Uterus (tissue), 2 donors: ENCODE measurements at regions not wholly inside any gene's neighbourhood (a gene's known extent, or its start where the extent isn't known, plus 50 kb on each side); places are given as distances from the start of the nearest gene placed in this dataset.
"Not testable (repeated sequence)": the region's sequence is repeated elsewhere in the genome, so short reads cannot be mapped to it uniquely, and the experiment has no call there.

Source experiments
- POLR2A ChIP-seq, 2 donors: fragments of 450-650 bp; IDR thresholded peaks; one replicate each; pipeline ENCODE4 v1.6.1; 2016; ENCODE audit warnings: antibody characterized with exemption in 2 of 2, mild to moderate bottlenecking in 1 of 2, moderate library complexity in 1 of 2
- TF ChIP-seq, protein P1 (sequence below), 4 experiments: fragments of 200-600 bp in 2 of 4; fragments of 450-650 bp in 2 of 4; sonication (generic) in 2 of 4; IDR thresholded peaks; one replicate each; pipeline ENCODE4 v1.5.1; 2016 to 2019; ENCODE audit warnings: antibody characterized with exemption in 4 of 4, mild to moderate bottlenecking in 2 of 4, moderate library complexity in 1 of 4

GRCh38 chr18:14262786-14263185 lies 130.6 kb upstream of the ZNF519 start:
- TF ChIP-seq, protein P1, sequence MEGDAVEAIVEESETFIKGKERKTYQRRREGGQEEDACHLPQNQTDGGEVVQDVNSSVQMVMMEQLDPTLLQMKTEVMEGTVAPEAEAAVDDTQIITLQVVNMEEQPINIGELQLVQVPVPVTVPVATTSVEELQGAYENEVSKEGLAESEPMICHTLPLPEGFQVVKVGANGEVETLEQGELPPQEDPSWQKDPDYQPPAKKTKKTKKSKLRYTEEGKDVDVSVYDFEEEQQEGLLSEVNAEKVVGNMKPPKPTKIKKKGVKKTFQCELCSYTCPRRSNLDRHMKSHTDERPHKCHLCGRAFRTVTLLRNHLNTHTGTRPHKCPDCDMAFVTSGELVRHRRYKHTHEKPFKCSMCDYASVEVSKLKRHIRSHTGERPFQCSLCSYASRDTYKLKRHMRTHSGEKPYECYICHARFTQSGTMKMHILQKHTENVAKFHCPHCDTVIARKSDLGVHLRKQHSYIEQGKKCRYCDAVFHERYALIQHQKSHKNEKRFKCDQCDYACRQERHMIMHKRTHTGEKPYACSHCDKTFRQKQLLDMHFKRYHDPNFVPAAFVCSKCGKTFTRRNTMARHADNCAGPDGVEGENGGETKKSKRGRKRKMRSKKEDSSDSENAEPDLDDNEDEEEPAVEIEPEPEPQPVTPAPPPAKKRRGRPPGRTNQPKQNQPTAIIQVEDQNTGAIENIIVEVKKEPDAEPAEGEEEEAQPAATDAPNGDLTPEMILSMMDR (IDR thresholded peaks at IDR 0.05), result not testable (repeated sequence)
- TF ChIP-seq POLR2A (IDR thresholded peaks at IDR 0.05), result not testable (repeated sequence)
